ENCODE measurements at regions not wholly inside any gene's neighbourhood (a gene's known extent, or its start where the extent isn't known, plus 50 kb on each side); places are given as distances from the start of the nearest gene placed in this dataset.

DNA sequence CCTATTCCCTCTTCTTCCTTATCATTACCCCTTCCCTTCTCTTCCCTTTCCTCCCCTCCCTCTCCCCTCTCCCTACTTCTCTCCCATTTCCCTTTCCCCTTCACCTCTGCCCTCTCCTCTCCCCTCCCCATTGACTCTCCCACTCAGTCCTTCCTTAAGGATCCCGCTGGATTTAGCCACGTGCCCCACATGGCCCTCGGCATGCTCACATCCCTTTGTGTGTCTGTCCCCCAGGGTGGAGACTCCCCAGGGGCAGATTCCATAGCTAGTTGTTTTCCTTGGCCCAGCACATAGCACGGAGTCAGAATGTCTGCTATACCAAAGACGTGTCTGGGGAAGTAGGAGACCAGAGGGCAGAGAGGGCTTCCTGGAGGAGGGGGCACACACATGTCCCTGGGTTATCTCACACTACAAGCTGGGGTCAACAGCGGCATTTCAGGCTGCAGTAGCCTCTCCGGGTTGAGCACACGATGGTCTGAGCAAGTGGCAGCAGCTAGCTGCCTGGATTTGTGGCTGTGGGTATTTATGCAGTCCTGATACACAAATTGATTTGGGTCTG is 487.0 kb downstream of the TBC1D22A start:
- no peak overlapping the region for H3K4me3 ChIP-seq (ENCODE audit: control insufficient read depth, low read depth, low read length)
- TF ChIP-seq, protein P1, sequence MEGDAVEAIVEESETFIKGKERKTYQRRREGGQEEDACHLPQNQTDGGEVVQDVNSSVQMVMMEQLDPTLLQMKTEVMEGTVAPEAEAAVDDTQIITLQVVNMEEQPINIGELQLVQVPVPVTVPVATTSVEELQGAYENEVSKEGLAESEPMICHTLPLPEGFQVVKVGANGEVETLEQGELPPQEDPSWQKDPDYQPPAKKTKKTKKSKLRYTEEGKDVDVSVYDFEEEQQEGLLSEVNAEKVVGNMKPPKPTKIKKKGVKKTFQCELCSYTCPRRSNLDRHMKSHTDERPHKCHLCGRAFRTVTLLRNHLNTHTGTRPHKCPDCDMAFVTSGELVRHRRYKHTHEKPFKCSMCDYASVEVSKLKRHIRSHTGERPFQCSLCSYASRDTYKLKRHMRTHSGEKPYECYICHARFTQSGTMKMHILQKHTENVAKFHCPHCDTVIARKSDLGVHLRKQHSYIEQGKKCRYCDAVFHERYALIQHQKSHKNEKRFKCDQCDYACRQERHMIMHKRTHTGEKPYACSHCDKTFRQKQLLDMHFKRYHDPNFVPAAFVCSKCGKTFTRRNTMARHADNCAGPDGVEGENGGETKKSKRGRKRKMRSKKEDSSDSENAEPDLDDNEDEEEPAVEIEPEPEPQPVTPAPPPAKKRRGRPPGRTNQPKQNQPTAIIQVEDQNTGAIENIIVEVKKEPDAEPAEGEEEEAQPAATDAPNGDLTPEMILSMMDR (IDR thresholded peaks at IDR 0.05; ENCODE audit: control insufficient read depth, insufficient read depth, low read depth, low read length, missing control alignments), result no peak
- no peak for DNase-seq (ENCODE audit: low read depth)

DNA sequence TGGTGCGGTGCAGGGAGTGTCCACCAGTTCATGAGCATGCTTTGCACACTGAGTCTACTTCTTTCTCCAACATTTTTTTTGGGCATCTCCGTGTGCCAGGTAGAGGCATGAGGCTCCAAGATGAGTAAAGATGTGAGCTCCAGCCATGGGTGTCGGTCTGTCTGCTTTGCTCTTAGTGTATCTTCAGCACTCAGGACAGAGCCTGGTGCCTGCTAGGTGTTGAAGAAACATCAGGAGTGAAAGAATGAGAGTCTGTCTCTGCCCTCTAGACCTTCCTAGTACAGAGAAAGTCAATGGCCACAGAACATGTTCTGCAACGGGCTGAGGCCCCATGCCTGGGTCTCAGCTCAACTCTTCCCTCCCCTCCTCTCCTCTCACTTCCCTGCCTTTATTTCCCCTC is 486.5 kb downstream of the TBC1D22A start:
- TF ChIP-seq, protein P1 (IDR thresholded peaks at IDR 0.05; ENCODE audit: control insufficient read depth, insufficient read depth, low read depth, low read length, missing control alignments), result no peak
- H3K4me3 ChIP-seq (ENCODE audit: control insufficient read depth, low read depth, low read length), result no peak overlapping the region
- no peak for DNase-seq (ENCODE audit: low read depth)

DNA sequence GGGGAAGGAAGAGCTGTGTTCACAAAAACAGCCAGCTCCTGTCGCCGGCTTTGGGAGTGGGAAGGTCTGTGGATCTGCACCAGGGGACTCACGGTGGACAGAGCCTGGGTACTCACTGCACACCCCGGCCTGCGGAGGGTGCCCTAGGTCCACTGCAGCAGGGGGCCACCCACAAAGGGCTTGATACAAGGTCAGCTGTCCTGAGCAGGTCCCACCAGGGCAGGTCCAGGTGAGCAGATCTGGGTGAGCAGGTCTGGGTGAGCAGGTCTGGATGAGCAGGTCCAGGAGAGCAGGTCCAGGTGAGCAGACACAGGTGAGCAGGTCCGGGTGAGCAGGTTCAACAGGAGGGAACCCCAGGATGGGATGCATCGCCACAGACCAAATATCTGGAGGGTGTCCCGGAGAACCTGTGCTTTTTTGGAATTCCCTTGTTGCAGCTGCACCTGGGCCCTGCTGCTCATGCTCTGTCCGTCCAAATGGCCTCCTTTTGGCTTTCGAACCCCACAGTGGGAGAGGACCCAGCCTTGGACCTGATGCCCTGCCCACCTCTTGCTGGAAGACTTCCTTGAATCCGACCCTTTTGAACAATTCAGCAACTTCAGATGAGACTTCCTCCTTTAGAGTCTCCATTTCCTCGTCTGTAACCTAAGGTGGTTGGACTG is 485.3 kb downstream of the TBC1D22A start:
- TF ChIP-seq, protein P1 (IDR thresholded peaks at IDR 0.05; ENCODE audit: control insufficient read depth, insufficient read depth, low read depth, low read length, missing control alignments), result no peak
- H3K4me3 ChIP-seq (ENCODE audit: control insufficient read depth, low read depth, low read length), result no peak overlapping the region
- DNase-seq (ENCODE audit: low read depth), result no peak

DNA sequence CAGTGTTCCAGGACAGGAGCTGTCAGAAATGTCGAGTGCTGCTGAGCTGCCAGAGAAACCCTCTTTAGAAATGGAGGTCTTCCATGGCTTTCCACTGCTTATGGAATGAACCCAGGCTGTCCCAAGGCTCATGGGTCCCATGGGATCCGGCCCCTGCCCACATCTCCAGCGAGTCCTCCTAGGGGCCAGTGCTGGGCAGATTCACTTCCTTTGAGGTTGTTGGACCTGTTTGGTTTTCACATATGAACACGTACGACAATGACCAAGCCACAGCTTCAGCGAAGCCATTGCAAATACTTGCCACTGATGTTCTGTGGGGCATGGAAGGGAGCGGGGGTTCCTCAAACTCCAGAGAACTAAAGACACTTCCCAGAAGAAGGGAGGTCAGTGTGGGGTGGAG is 483.3 kb downstream of the TBC1D22A start:
- TF ChIP-seq, protein P1 (IDR thresholded peaks at IDR 0.05; ENCODE audit: control insufficient read depth, insufficient read depth, low read depth, low read length, missing control alignments), result no peak
- H3K4me3 ChIP-seq (ENCODE audit: control insufficient read depth, low read depth, low read length), result no peak overlapping the region
- DNase-seq (ENCODE audit: low read depth), result no peak

DNA sequence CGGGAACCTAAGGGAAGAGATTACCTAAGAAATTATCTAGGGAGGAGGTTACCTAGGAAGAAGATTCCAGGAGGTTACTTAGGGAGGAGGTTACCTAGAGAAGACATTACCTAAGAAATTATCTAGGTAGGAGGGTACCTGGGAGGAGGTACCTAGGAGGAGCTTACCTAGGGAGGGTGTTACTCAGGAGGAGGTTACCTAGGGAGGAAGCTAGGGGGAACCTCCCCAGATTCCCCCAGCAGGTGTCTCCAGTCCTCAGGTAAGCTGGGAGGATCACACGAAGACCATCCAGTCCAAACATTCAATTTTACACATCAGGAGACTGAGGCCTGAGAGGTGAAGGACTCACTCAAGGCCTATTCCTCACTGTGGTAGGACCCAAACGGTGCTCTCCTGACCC is 482.8 kb downstream of the TBC1D22A start:
- TF ChIP-seq, protein P1 (IDR thresholded peaks at IDR 0.05; ENCODE audit: control insufficient read depth, insufficient read depth, low read depth, low read length, missing control alignments), result no peak
- no peak overlapping the region for H3K4me3 ChIP-seq (ENCODE audit: control insufficient read depth, low read depth, low read length)

DNA sequence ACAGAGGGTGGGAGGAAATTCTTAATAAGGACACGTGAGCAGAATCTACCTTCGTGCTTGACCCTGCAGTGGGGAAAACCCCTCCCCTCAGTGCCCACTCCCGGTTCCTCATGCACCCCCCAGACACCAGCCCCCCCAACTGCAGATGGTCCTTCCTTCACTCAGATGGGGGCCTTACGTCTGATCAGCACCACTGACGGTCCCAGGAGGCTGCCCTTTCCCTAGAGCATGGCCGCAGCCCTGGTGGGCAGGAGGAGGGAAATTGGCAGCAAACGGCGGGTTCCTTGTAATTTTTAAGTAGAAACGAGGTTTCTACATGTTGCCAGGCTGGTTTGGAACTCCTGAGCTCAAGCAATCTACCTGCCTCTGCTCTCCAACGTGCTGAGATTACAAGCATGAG is 477.7 kb downstream of the TBC1D22A start:
- no peak for DNase-seq (ENCODE audit: low read depth)
- no peak overlapping the region for H3K4me3 ChIP-seq (ENCODE audit: control insufficient read depth, low read depth, low read length)
- TF ChIP-seq, protein P1 (IDR thresholded peaks at IDR 0.05; ENCODE audit: control insufficient read depth, insufficient read depth, low read depth, low read length, missing control alignments), result no peak

More for the DNA sequence above, 482.8 kb downstream of the TBC1D22A start:
- DNase-seq (ENCODE audit: low read depth), result no peak

Measured in AG09309 (cell line).